ENCODE measurements at regions not wholly inside any gene's neighbourhood (a gene's known extent, or its start where the extent isn't known, plus 50 kb on each side); places are given as distances from the start of the nearest gene placed in this dataset.

GRCh38 chr6:41471064-41471895 lies 74.9 kb upstream of the FOXP4 start:
- TF ChIP-seq CTCF (IDR thresholded peaks at IDR 0.05): no peak
- no peak for TF ChIP-seq POLR2AphosphoS5 (IDR thresholded peaks at IDR 0.05; ENCODE audit: low read depth, low read length)
- no peak for TF ChIP-seq REST (IDR thresholded peaks at IDR 0.05; ENCODE audit: insufficient read depth in 1 of 2, low read depth in 2 of 2, low read length in 1 of 2)
- TF ChIP-seq TCF7L2 (IDR thresholded peaks at IDR 0.05; ENCODE audit: low read depth, low read length): no peak

All from Panc1 (cell line).